Central memory CD4-positive, alpha-beta T cell (primary cell): ENCODE measurements at regions not wholly inside any gene's neighbourhood (a gene's known extent, or its start where the extent isn't known, plus 50 kb on each side); places are given as distances from the start of the nearest gene placed in this dataset.
A peak's percentile ranks its signal among the peaks of the same experiment; 100 is the strongest.
"Not testable (repeated sequence)": the region's sequence is repeated elsewhere in the genome, so short reads cannot be mapped to it uniquely, and the experiment has no call there.

ENCODE experiments used
- DNase-seq: peaks from one replicate; pipeline ENCODE4 v3.0.0; 2022

GRCh38 chr4:49117951-49118350, 131.9 kb downstream of the CWH43 start:
- DNase-seq = not testable (repeated sequence)

- DNase-seq = not testable (repeated sequence)
Measured at GRCh38 chr4:49118379-49119212, 132.5 kb downstream of the CWH43 start.

GRCh38 chr4:49119345-49119744, 133.3 kb downstream of the CWH43 start:
- DNase-seq = not testable (repeated sequence)

- DNase-seq = not testable (repeated sequence)
Measured at GRCh38 chr4:49120042-49120779, 134.1 kb downstream of the CWH43 start.

GRCh38 chr4:49120804-49121203, 134.7 kb downstream of the CWH43 start:
- DNase-seq = peak; percentile 23

- DNase-seq = not testable (repeated sequence)
Measured at GRCh38 chr4:49126443-49126842, 140.4 kb downstream of the CWH43 start.

GRCh38 chr4:49126858-49127257, 140.8 kb downstream of the CWH43 start:
- not testable (repeated sequence) for DNase-seq

- not testable (repeated sequence) for DNase-seq
Measured at GRCh38 chr4:49129385-49129784, 143.3 kb downstream of the CWH43 start.

GRCh38 chr4:49129870-49130269, 143.8 kb downstream of the CWH43 start:
- DNase-seq = not testable (repeated sequence)

GRCh38 chr4:49130724-49131123, 144.6 kb downstream of the CWH43 start:
- DNase-seq = not testable (repeated sequence)

- DNase-seq = not testable (repeated sequence)
Measured at GRCh38 chr4:49137043-49137442, 151.0 kb downstream of the CWH43 start.

GRCh38 chr4:49137961-49138360, 151.9 kb downstream of the CWH43 start:
- DNase-seq = not testable (repeated sequence)

- not testable (repeated sequence) for DNase-seq
Measured at GRCh38 chr4:49138818-49139217, 152.7 kb downstream of the CWH43 start.

GRCh38 chr4:49139513-49139912, 153.4 kb downstream of the CWH43 start:
- DNase-seq = not testable (repeated sequence)

GRCh38 chr4:49140351-49140750, 154.3 kb downstream of the CWH43 start:
- not testable (repeated sequence) for DNase-seq

GRCh38 chr4:49141955-49142354, 155.9 kb downstream of the CWH43 start:
- not testable (repeated sequence) for DNase-seq

- DNase-seq = not testable (repeated sequence)
Measured at GRCh38 chr4:49147143-49147542, 161.1 kb downstream of the CWH43 start.

GRCh38 chr4:49147596-49147995, 161.5 kb downstream of the CWH43 start:
- not testable (repeated sequence) for DNase-seq

- DNase-seq = peak; percentile 40
Measured at GRCh38 chr4:49149006-49149975, 163.2 kb downstream of the CWH43 start.

GRCh38 chr4:49150351-49151083, 164.4 kb downstream of the CWH43 start:
- DNase-seq = not testable (repeated sequence)

- DNase-seq = not testable (repeated sequence)
Measured at GRCh38 chr4:49153011-49153410, 166.9 kb downstream of the CWH43 start.
